ENCODE measurements at regions not wholly inside any gene's neighbourhood (a gene's known extent, or its start where the extent isn't known, plus 50 kb on each side); places are given as distances from the start of the nearest gene placed in this dataset.

DNA sequence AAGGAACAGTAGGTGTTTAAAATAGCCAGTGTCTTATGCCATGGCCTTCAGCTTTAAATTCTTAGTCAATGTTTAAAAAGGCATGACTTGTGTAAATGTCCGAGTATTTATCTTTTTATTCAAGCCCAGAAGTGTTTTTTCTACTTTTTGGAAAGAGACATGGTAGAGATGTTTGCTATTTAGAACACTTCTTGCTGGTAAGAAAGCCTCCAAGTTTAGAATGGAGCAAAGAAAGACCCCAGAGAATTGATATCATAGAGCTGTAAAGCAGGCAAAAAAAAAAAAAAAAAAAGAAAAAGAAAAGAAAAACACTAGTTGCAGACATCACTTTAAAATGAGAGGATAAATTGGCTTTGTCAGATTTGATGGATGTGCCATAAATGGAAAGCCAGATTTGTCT lies 375.1 kb downstream of the TMEM167A start (continued):
- TF ChIP-seq, protein P1, sequence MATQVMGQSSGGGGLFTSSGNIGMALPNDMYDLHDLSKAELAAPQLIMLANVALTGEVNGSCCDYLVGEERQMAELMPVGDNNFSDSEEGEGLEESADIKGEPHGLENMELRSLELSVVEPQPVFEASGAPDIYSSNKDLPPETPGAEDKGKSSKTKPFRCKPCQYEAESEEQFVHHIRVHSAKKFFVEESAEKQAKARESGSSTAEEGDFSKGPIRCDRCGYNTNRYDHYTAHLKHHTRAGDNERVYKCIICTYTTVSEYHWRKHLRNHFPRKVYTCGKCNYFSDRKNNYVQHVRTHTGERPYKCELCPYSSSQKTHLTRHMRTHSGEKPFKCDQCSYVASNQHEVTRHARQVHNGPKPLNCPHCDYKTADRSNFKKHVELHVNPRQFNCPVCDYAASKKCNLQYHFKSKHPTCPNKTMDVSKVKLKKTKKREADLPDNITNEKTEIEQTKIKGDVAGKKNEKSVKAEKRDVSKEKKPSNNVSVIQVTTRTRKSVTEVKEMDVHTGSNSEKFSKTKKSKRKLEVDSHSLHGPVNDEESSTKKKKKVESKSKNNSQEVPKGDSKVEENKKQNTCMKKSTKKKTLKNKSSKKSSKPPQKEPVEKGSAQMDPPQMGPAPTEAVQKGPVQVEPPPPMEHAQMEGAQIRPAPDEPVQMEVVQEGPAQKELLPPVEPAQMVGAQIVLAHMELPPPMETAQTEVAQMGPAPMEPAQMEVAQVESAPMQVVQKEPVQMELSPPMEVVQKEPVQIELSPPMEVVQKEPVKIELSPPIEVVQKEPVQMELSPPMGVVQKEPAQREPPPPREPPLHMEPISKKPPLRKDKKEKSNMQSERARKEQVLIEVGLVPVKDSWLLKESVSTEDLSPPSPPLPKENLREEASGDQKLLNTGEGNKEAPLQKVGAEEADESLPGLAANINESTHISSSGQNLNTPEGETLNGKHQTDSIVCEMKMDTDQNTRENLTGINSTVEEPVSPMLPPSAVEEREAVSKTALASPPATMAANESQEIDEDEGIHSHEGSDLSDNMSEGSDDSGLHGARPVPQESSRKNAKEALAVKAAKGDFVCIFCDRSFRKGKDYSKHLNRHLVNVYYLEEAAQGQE (IDR thresholded peaks at IDR 0.05; ENCODE audit: low read depth), result no peak
- no peak for TF ChIP-seq EGR1 (IDR thresholded peaks at IDR 0.05; ENCODE audit: low read depth)
- TF ChIP-seq SRF (IDR thresholded peaks at IDR 0.05; ENCODE audit: low read depth), result no peak
- no peak for TF ChIP-seq CEBPB (IDR thresholded peaks at IDR 0.05; ENCODE audit: low read depth)

DNA sequence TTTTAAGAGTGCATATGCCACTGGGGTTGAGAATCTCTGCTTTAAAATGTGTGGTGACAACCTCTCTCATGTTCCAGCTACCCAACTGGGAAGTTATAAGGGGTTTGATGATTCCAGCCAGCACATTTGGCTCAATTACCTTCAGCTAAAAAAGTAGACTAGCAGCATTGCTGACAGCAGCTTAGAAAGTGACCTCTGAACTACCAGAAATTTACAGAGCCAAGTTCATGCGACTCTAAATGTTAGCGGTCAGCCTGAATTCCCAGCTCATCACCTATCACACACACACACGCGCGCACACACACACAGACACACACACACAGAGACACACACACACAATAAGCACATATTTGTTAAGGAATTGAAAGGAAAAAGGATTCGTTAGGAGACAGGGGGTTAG lies 377.5 kb downstream of the TMEM167A start:
- Histone ChIP-seq H2AFZ (ENCODE audit: low read depth, low read length, poor library complexity, severe bottlenecking) (no peak overlapping the region), H3K9ac (ENCODE audit: low read length) (no peak overlapping the region), H3K9me2 (ENCODE audit: insufficient read depth) (no peaks in the 10 kb centered on the region), H3K27ac (ENCODE audit: low read depth, low read length) (no peak overlapping the region), H3K79me2 (ENCODE audit: insufficient read depth, low read length) (no peaks in the 10 kb centered on the region), H3K4me1 (ENCODE audit: control insufficient read depth in 1 of 2, insufficient read depth in 2 of 2, low read length in 2 of 2) (no peaks in the 10 kb centered on the region), H3K4me2 (ENCODE audit: low read length) (no peak overlapping the region), H3K36me3 (ENCODE audit: control insufficient read depth in 1 of 2, insufficient read depth in 2 of 2, low read length in 2 of 2) (no peaks in the 10 kb centered on the region), H3K4me3 (replicated peaks in 1 of 2; ENCODE audit: low read depth in 1 of 2, low read length in 2 of 2) (no peak overlapping the region), H3K9me3 (ENCODE audit: control insufficient read depth in 1 of 2, insufficient read depth in 1 of 2, low read depth in 1 of 2, low read length in 2 of 2) (no peaks in the 10 kb centered on the region), H4K20me1 (ENCODE audit: insufficient read depth) (no peaks in the 10 kb centered on the region), H3K27me3 (ENCODE audit: insufficient read depth, low read length) (no peaks in the 10 kb centered on the region)
- ChIA-PET CTCF (no interaction called here), POLR2A (no interaction called here), RAD21 (ENCODE audit: low non-redundant PET in 1 of 2, low total read pairs in 2 of 2, uncharacterized antibody in 2 of 2, unreplicated experiment in 2 of 2) (no interaction called here)
- ATAC-seq (no peak), DNase-seq (ENCODE audit: low read depth, low spot score) (no peak)
- intact Hi-C loops (cut with micrococcal nuclease), result no loop called here
- TF ChIP-seq RAD21 (IDR thresholded peaks at IDR 0.05; ENCODE audit: low read depth) (no peak), ZNF274 (IDR thresholded peaks at IDR 0.05; ENCODE audit: low read depth, low read length) (no peak), FOSL1 (IDR thresholded peaks at IDR 0.05; ENCODE audit: low read depth) (no peak)
- TF ChIP-seq, protein P2, sequence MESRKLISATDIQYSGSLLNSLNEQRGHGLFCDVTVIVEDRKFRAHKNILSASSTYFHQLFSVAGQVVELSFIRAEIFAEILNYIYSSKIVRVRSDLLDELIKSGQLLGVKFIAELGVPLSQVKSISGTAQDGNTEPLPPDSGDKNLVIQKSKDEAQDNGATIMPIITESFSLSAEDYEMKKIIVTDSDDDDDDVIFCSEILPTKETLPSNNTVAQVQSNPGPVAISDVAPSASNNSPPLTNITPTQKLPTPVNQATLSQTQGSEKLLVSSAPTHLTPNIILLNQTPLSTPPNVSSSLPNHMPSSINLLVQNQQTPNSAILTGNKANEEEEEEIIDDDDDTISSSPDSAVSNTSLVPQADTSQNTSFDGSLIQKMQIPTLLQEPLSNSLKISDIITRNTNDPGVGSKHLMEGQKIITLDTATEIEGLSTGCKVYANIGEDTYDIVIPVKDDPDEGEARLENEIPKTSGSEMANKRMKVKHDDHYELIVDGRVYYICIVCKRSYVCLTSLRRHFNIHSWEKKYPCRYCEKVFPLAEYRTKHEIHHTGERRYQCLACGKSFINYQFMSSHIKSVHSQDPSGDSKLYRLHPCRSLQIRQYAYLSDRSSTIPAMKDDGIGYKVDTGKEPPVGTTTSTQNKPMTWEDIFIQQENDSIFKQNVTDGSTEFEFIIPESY (IDR thresholded peaks at IDR 0.05; ENCODE audit: extremely low read depth, insufficient replicate concordance, low read length), result no peak
- no TSS peak for BruUV-seq (replicated peaks)
